PC-3 (cell line): ENCODE measurements at regions not wholly inside any gene's neighbourhood (a gene's known extent, or its start where the extent isn't known, plus 50 kb on each side); places are given as distances from the start of the nearest gene placed in this dataset.

Experiments used
- ATAC-seq: fragments of 200-7000 bp; cut with Tn5 transposase; 2 replicates; pipeline ENCODE4 v1.9.1; 2020; ENCODE audit warnings: mild to moderate bottlenecking, moderate library complexity
- BruUV-seq: library from RNA; stranded (reverse); fragments of 400-500 nt; replicated peaks from 2 replicates; lab custom pipeline; 2021; lab: Mats Ljungman, UMichigan
- CTCF ChIA-PET: fragments of 300-600 bp; sonication (Branson Sonifier 250); formaldehyde crosslinking; loops from one replicate; lab custom pipeline; 2022; ENCODE audit warnings: antibody characterized with exemption; lab: Charles Lee
- POLR2A ChIA-PET: fragments of 300-600 bp; sonication (Branson Sonifier 250); formaldehyde crosslinking; loops from one replicate; lab custom pipeline; 2022; ENCODE audit warnings: antibody characterized with exemption; ENCODE audit not compliant: unreplicated experiment; lab: Charles Lee
- DNase-seq: peaks from one replicate; pipeline ENCODE4 v3.0.0-alpha.2; 2015
- H2AFZ ChIP-seq: fragments of 300-600 bp; sonication (generic); 2 replicates; pipeline ENCODE4 v1.6.0; 2016; ENCODE audit warnings: antibody characterized with exemption, low read length
- H3F3A ChIP-seq: fragments of 300-600 bp; sonication (generic); one replicate; pipeline ENCODE4 v1.6.0; 2017; ENCODE audit warnings: antibody characterized with exemption, low read length, control low read depth, mild to moderate bottlenecking; ENCODE audit not compliant: unreplicated experiment
- H3K27ac ChIP-seq: fragments of 300-600 bp; sonication (generic); 2 replicates; pipeline ENCODE4 v1.5.1; 2016; ENCODE audit warnings: mild to moderate bottlenecking, low read length
- H3K27me3 ChIP-seq: fragments of 300-600 bp; sonication (generic); 2 replicates; pipeline ENCODE4 v1.6.1; 2016; ENCODE audit warnings: low read length, mixed read lengths
- H3K36me3 ChIP-seq: fragments of 300-600 bp; sonication (generic); 2 replicates; pipeline ENCODE4 v1.6.1; 2016; ENCODE audit warnings: low read depth, mixed run types, low read length, mixed read lengths
- H3K4me1 ChIP-seq: fragments of 300-600 bp; sonication (generic); 2 replicates; pipeline ENCODE4 v1.5.1; 2016; ENCODE audit warnings: low read length; ENCODE audit not compliant: insufficient read depth
- H3K4me2 ChIP-seq: fragments of 300-600 bp; sonication (generic); 2 replicates; pipeline ENCODE4 v1.6.0; 2016; ENCODE audit warnings: low read length
- H3K4me3 ChIP-seq: fragments of 300-600 bp; sonication (generic); 2 replicates; pipeline ENCODE4 v1.5.1; 2016; ENCODE audit warnings: mild to moderate bottlenecking, low read length, mixed read lengths
- H3K79me2 ChIP-seq: fragments of 300-600 bp; sonication (generic); 2 replicates; pipeline ENCODE4 v1.6.1; 2017; ENCODE audit warnings: low read length, mixed read lengths
- H3K9ac ChIP-seq: fragments of 300-600 bp; sonication (generic); 2 replicates; pipeline ENCODE4 v1.6.0; 2016; ENCODE audit warnings: mild to moderate bottlenecking, low read length
- H3K9me2 ChIP-seq: fragments of 300-600 bp; sonication (generic); replicated peaks from 2 replicates; pipeline ENCODE4 v1.6.1; 2016; ENCODE audit warnings: mixed run types, low read length, mixed read lengths
- H3K9me3 ChIP-seq: fragments of 300-600 bp; sonication (generic); 2 replicates; pipeline ENCODE4 v1.6.1; 2016; ENCODE audit warnings: low read length, mixed read lengths
- H4K20me1 ChIP-seq: fragments of 300-600 bp; sonication (generic); 2 replicates; pipeline ENCODE4 v1.6.1; 2016; ENCODE audit warnings: low read length, mixed read lengths
- EZH2 ChIP-seq: fragments of 300-600 bp; sonication (generic); IDR thresholded peaks from one replicate; pipeline ENCODE4 v1.6.1; 2017; ENCODE audit warnings: antibody characterized with exemption, mild to moderate bottlenecking, low read length; ENCODE audit not compliant: unreplicated experiment
- EZH2phosphoT487 ChIP-seq: fragments of 300-600 bp; sonication (generic); IDR thresholded peaks from 2 replicates; pipeline ENCODE4 v1.6.1; 2018; ENCODE audit warnings: mild to moderate bottlenecking, antibody characterized with exemption, low read length, borderline replicate concordance
- intact Hi-C: fragments of 100-400 bp; cut with micrococcal nuclease; formaldehyde crosslinking; loops from 2 replicates; pipeline ENCODE4 v1.9.0; 2023
- TF ChIP-seq, protein P1 (sequence below): fragments of 300-600 bp; sonication (generic); conservative IDR thresholded peaks from 2 replicates; pipeline ENCODE4 v1.5.1; 2017; ENCODE audit warnings: antibody characterized with exemption, low read depth, mild to moderate bottlenecking, low read length

DNA sequence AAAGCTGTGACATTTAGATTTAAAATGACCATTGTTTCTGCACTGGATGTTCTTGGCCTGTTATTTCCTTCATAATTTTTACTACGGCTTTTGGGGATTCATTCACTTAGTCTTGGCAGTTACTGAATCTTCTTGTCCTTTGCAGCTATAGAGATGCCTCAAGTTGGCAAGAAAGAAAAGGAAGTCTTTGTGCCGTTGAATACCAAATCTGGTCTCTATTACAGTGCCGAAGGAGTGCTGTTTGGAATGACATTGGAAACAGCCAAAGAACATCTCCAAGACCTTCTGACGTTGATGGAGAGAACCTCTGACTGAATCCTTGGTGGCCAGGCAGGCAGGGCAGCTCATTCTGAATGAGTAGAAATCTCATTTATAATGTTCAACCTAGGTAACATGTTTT is 54.3 kb upstream of the NRP1 start:
- H3K27me3 ChIP-seq = no peaks in the 10 kb centered on the region
- BruUV-seq = no TSS peak
- ChIA-PET POLR2A (no interaction called here), CTCF (no interaction called here)
- H3K27ac ChIP-seq = no peak overlapping the region
- ATAC-seq = no peak
- no peaks in the 10 kb centered on the region for H3K79me2 ChIP-seq
- no peak for DNase-seq
- H3K9me2 ChIP-seq = no peaks in the 10 kb centered on the region
- H3K4me2 ChIP-seq = no peak overlapping the region
- no peak overlapping the region for H2AFZ ChIP-seq
- peaks cover 9% of the 10 kb centered on the region for H3K4me1 ChIP-seq
- H3K9me3 ChIP-seq = no peaks in the 10 kb centered on the region
- TF ChIP-seq, protein P1, sequence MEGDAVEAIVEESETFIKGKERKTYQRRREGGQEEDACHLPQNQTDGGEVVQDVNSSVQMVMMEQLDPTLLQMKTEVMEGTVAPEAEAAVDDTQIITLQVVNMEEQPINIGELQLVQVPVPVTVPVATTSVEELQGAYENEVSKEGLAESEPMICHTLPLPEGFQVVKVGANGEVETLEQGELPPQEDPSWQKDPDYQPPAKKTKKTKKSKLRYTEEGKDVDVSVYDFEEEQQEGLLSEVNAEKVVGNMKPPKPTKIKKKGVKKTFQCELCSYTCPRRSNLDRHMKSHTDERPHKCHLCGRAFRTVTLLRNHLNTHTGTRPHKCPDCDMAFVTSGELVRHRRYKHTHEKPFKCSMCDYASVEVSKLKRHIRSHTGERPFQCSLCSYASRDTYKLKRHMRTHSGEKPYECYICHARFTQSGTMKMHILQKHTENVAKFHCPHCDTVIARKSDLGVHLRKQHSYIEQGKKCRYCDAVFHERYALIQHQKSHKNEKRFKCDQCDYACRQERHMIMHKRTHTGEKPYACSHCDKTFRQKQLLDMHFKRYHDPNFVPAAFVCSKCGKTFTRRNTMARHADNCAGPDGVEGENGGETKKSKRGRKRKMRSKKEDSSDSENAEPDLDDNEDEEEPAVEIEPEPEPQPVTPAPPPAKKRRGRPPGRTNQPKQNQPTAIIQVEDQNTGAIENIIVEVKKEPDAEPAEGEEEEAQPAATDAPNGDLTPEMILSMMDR = no peak
- TF ChIP-seq EZH2 (no peak), EZH2phosphoT487 (no peak)
- intact Hi-C loops = no loop called here
- H3K9ac ChIP-seq = no peak overlapping the region
- H3K36me3 ChIP-seq = no peaks in the 10 kb centered on the region
- H4K20me1 ChIP-seq = no peaks in the 10 kb centered on the region
- no peaks in the 10 kb centered on the region for H3F3A ChIP-seq
- no peak overlapping the region for H3K4me3 ChIP-seq

- ChIA-PET POLR2A (no interaction called here), CTCF (no interaction called here)
- intact Hi-C loops = no loop called here
- H3K79me2 ChIP-seq = no peaks in the 10 kb centered on the region
- no peak overlapping the region for H3K4me3 ChIP-seq
- H3K36me3 ChIP-seq = no peaks in the 10 kb centered on the region
- no peaks in the 10 kb centered on the region for H4K20me1 ChIP-seq
- no peak overlapping the region for H3K9ac ChIP-seq
- H2AFZ ChIP-seq = no peak overlapping the region
- no peak for TF ChIP-seq EZH2
- TF ChIP-seq EZH2phosphoT487 = no peak
- TF ChIP-seq, protein P1 = no peak
- no peaks in the 10 kb centered on the region for H3K9me3 ChIP-seq
- no peak overlapping the region for H3K27ac ChIP-seq
- H3K4me2 ChIP-seq = no peak overlapping the region
- peaks cover 9% of the 10 kb centered on the region for H3K4me1 ChIP-seq
- no peaks in the 10 kb centered on the region for H3K27me3 ChIP-seq
- no peak for ATAC-seq
- no peak for DNase-seq
- no TSS peak for BruUV-seq
- no peaks in the 10 kb centered on the region for H3F3A ChIP-seq
- no peaks in the 10 kb centered on the region for H3K9me2 ChIP-seq
These were observed 53.9 kb upstream of the NRP1 start for GRCh38 chr10:33388382-33388781.

DNA sequence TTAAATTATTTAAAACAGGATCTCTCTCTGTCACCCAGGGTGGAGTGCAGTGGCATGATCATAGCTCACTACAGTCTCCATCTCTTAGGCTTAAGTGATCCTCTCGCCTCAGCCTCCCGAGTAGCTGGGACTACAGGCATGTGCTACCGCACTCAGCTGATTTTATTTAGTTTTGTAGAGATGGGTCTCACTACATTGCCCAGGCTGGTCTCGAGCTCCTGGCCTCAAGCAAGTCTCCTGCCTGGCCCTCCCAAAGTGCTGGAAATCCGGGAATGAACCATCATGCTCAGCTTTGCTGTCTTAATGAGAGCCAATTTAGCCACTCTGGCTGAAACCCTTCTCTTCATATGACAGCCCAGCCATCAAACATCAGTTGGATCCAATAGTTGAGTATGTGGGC is 53.3 kb upstream of the NRP1 start:
- H2AFZ ChIP-seq = no peak overlapping the region
- H3K36me3 ChIP-seq = no peaks in the 10 kb centered on the region
- POLR2A ChIA-PET = no interaction called here
- H3K27ac ChIP-seq = no peak overlapping the region
- H3K9me2 ChIP-seq = no peaks in the 10 kb centered on the region
- DNase-seq (no peak), ATAC-seq (no peak)
- intact Hi-C loops = no loop called here
- no peaks in the 10 kb centered on the region for H3K27me3 ChIP-seq
- H3K4me3 ChIP-seq = no peak overlapping the region
- H3K9ac ChIP-seq = no peak overlapping the region
- H3K9me3 ChIP-seq = no peaks in the 10 kb centered on the region
- TF ChIP-seq EZH2 (no peak), EZH2phosphoT487 (no peak)
- TF ChIP-seq, protein P1 = no peak
- no peaks in the 10 kb centered on the region for H3K79me2 ChIP-seq
- no peak overlapping the region for H3K4me2 ChIP-seq
- H3K4me1 ChIP-seq = peaks cover 9% of the 10 kb centered on the region
- CTCF ChIA-PET = no interaction called here
- BruUV-seq = no TSS peak
- no peaks in the 10 kb centered on the region for H3F3A ChIP-seq
- H4K20me1 ChIP-seq = no peaks in the 10 kb centered on the region
